A549 (cell line): ENCODE measurements at regions not wholly inside any gene's neighbourhood (a gene's known extent, or its start where the extent isn't known, plus 50 kb on each side); places are given as distances from the start of the nearest gene placed in this dataset.

Source experiments
- CEBPB ChIP-seq, 2 experiments: fragments of >200 bp in 1 of 2; sonication (Bioruptor Twin) in 1 of 2; formaldehyde crosslinking in 1 of 2; IDR thresholded peaks; 2 replicates each; pipeline ENCODE4 v1.6.1; 2012 to 2016
- CHD4 ChIP-seq: fragments of 200-600 bp; sonication (generic); IDR thresholded peaks from 2 replicates; pipeline ENCODE4 v1.6.1; 2016; ENCODE audit warnings: antibody characterized with exemption, mild to moderate bottlenecking, borderline replicate concordance
- CTCF ChIP-seq: fragments of >200 bp; sonication (Bioruptor Twin); formaldehyde crosslinking; IDR thresholded peaks from 3 replicates; pipeline ENCODE4 v1.5.1; 2016
- EP300 ChIP-seq, 2 experiments: fragments of >200 bp; sonication (Bioruptor Twin); formaldehyde crosslinking; IDR thresholded peaks; 2 replicates in 1 of 2; 3 replicates in 1 of 2; pipeline ENCODE4 v1.6.1; 2016 to 2017
- JUN ChIP-seq, 2 experiments: fragments of >200 bp; sonication (Bioruptor Twin); formaldehyde crosslinking; IDR thresholded peaks; 2 replicates in 1 of 2; 3 replicates in 1 of 2; pipeline ENCODE4 v1.6.1; 2016 to 2017
- KDM1A ChIP-seq: fragments of 200-600 bp; sonication (generic); IDR thresholded peaks from 2 replicates; pipeline ENCODE4 v1.6.1; 2016; ENCODE audit warnings: low read depth, mild to moderate bottlenecking
- MAZ ChIP-seq: fragments of 150-350 bp; IDR thresholded peaks from 2 replicates; pipeline ENCODE4 v1.6.1; 2014; ENCODE audit warnings: antibody characterized with exemption, low read depth, low read length, borderline replicate concordance
- POLR2A ChIP-seq: IDR thresholded peaks from 2 replicates; pipeline ENCODE4 v1.6.1; 2012; ENCODE audit warnings: mild to moderate bottlenecking, low read length
- ZNF302 ChIP-seq: fragments of 250-450 bp; sonication (Bioruptor Pico); IDR thresholded peaks from 2 replicates; pipeline ENCODE4 v1.9.0; 2021; ENCODE audit warnings: inconsistent platforms, mild to moderate bottlenecking, moderate library complexity

GRCh38 chr11:119977561-119977860, 160.4 kb downstream of the TRIM29 start:
- TF ChIP-seq POLR2A = no peak
- TF ChIP-seq ZNF302 (CRISPR knock-in tag) = no peak
- no peak for TF ChIP-seq MAZ
- no peak for TF ChIP-seq CHD4
- TF ChIP-seq CTCF = no peak
- no peak for TF ChIP-seq KDM1A
- TF ChIP-seq EP300 (IDR thresholded peaks at IDR 0.05) = no peak
- TF ChIP-seq CEBPB (IDR thresholded peaks at IDR 0.05) = no peak
- no peak for TF ChIP-seq JUN (IDR thresholded peaks at IDR 0.05)
